Panc1 (cell line): ENCODE measurements at regions not wholly inside any gene's neighbourhood (a gene's known extent, or its start where the extent isn't known, plus 50 kb on each side); places are given as distances from the start of the nearest gene placed in this dataset.

Experiments used
- ATAC-seq: fragments of 200-7000 bp; cut with Tn5 transposase; 2 replicates; pipeline ENCODE4 v1.9.1; 2020; ENCODE audit warnings: mild to moderate bottlenecking, moderate library complexity
- BruUV-seq: library from RNA; stranded (reverse); fragments of 400-500 nt; replicated peaks from 2 replicates; lab custom pipeline; 2021; lab: Mats Ljungman, UMichigan
- CTCF ChIA-PET: fragments of 300-600 bp; sonication (Branson Sonifier 250); formaldehyde crosslinking; loops from one replicate; lab custom pipeline; 2022; ENCODE audit warnings: antibody characterized with exemption; lab: Charles Lee
- POLR2A ChIA-PET: fragments of 300-600 bp; sonication (Branson Sonifier 250); formaldehyde crosslinking; loops from one replicate; lab custom pipeline; 2022; ENCODE audit warnings: antibody characterized with exemption; lab: Charles Lee
- DNase-seq: peaks from one replicate; pipeline ENCODE4 v3.0.0-alpha.2; 2010; ENCODE audit warnings: low read depth, low spot score
- H3K27ac ChIP-seq: 2 replicates; pipeline ENCODE4 v1.5.1; 2011; ENCODE audit warnings: mild to moderate bottlenecking, low read length, inconsistent platforms
- H3K27me3 ChIP-seq: fragments of 200-500 bp; sonication (Bioruptor generic); 2 replicates; pipeline ENCODE4 v1.6.0; 2014; ENCODE audit warnings: low read length, inconsistent platforms; ENCODE audit not compliant: control insufficient read depth, insufficient read depth
- H3K36me3 ChIP-seq: fragments of 200-500 bp; sonication (Bioruptor generic); 2 replicates; pipeline ENCODE4 v1.5.1; 2014; ENCODE audit warnings: inconsistent platforms, mild to moderate bottlenecking, low read length, moderate library complexity; ENCODE audit not compliant: control insufficient read depth, insufficient read depth
- H3K4me1 ChIP-seq: 2 replicates; pipeline ENCODE4 v1.5.1; 2011; ENCODE audit warnings: inconsistent platforms, mild to moderate bottlenecking, low read length, moderate library complexity; ENCODE audit not compliant: control insufficient read depth, insufficient read depth
- H3K4me3 ChIP-seq, 2 experiments: 2 replicates each; pipeline ENCODE4 v1.5.1; 2011 to 2012; ENCODE audit warnings: low read depth in 2 of 2, low read length in 2 of 2, mild to moderate bottlenecking in 2 of 2, inconsistent platforms in 1 of 2, moderate library complexity in 1 of 2
- H3K9me3 ChIP-seq: fragments of 200-500 bp; sonication (Bioruptor generic); 2 replicates; pipeline ENCODE4 v1.5.1; 2014; ENCODE audit warnings: low read depth, mild to moderate bottlenecking, inconsistent platforms, low read length, moderate library complexity; ENCODE audit not compliant: control insufficient read depth, insufficient read depth
- POLR2AphosphoS5 ChIP-seq: IDR thresholded peaks from 2 replicates; pipeline ENCODE4 v1.6.1; 2012; ENCODE audit warnings: mild to moderate bottlenecking, low read depth, low read length, moderate library complexity
- SIN3A ChIP-seq: IDR thresholded peaks from 2 replicates; pipeline ENCODE4 v1.6.1; 2012; ENCODE audit warnings: low read depth, mild to moderate bottlenecking, low read length, moderate library complexity, borderline replicate concordance; ENCODE audit not compliant: insufficient read depth
- TCF7L2 ChIP-seq: IDR thresholded peaks from 2 replicates; pipeline ENCODE4 v1.6.1; 2011; ENCODE audit warnings: mild to moderate bottlenecking, low read depth, low read length, inconsistent platforms
- in situ Hi-C: cut with HindIII; loops from 2 replicates; pipeline ENCODE4 v1.10.0; 2016; ENCODE audit warnings: low sequenced_read_pairs, low pct_unique_long_range_greater_than_20kb
- intact Hi-C: fragments of 100-400 bp; cut with micrococcal nuclease; formaldehyde crosslinking; loops from one replicate; pipeline ENCODE4 v1.10.0; 2022; ENCODE audit not compliant: unreplicated experiment
- TF ChIP-seq, protein P1 (sequence below), 2 experiments: IDR thresholded peaks; 2 replicates each; pipeline ENCODE4 v1.6.1; 2011 to 2012; ENCODE audit warnings: low read depth in 2 of 2, control low read depth in 1 of 2, low read length in 1 of 2, mild to moderate bottlenecking in 1 of 2, moderate library complexity in 1 of 2; ENCODE audit not compliant: insufficient read depth in 1 of 2
- TF ChIP-seq, protein P2 (sequence below): fragments of 450-650 bp; IDR thresholded peaks from 2 replicates; pipeline ENCODE4 v1.5.1; 2017; ENCODE audit warnings: mild to moderate bottlenecking

DNA sequence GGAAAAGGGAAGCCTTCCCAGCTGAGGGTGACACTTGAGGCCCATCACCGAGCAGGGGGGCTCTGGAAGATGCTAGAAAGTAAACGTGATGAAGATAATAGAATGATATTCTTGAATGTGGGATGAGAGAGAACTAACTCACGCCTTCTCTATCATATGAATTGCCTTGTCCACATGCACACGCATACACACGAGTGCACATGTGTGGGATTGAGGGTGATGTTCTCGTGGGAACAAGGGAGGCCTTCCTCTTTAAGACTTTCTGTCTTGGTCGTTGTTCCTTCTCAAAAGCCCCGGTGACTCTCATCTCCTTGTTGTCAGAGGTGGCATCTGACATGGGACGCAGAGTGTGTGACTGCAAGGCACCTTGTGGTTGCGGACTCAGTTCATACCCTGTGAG lies 436.9 kb downstream of the ZNF516 start:
- Histone ChIP-seq H3K27ac (no peak overlapping the region), H3K4me3 (no peak overlapping the region), H3K27me3 (no peaks in the 10 kb centered on the region; the same call in 1 of the 2 replicates), H3K4me1 (no peaks in the 10 kb centered on the region), H3K9me3 (no peaks in the 10 kb centered on the region), H3K36me3 (no peaks in the 10 kb centered on the region)
- ChIA-PET CTCF (no interaction called here), POLR2A (no interaction called here)
- in situ Hi-C loops, result no loop called here
- TF ChIP-seq TCF7L2, result no peak
- TF ChIP-seq POLR2AphosphoS5, result no peak
- TF ChIP-seq, protein P1, sequence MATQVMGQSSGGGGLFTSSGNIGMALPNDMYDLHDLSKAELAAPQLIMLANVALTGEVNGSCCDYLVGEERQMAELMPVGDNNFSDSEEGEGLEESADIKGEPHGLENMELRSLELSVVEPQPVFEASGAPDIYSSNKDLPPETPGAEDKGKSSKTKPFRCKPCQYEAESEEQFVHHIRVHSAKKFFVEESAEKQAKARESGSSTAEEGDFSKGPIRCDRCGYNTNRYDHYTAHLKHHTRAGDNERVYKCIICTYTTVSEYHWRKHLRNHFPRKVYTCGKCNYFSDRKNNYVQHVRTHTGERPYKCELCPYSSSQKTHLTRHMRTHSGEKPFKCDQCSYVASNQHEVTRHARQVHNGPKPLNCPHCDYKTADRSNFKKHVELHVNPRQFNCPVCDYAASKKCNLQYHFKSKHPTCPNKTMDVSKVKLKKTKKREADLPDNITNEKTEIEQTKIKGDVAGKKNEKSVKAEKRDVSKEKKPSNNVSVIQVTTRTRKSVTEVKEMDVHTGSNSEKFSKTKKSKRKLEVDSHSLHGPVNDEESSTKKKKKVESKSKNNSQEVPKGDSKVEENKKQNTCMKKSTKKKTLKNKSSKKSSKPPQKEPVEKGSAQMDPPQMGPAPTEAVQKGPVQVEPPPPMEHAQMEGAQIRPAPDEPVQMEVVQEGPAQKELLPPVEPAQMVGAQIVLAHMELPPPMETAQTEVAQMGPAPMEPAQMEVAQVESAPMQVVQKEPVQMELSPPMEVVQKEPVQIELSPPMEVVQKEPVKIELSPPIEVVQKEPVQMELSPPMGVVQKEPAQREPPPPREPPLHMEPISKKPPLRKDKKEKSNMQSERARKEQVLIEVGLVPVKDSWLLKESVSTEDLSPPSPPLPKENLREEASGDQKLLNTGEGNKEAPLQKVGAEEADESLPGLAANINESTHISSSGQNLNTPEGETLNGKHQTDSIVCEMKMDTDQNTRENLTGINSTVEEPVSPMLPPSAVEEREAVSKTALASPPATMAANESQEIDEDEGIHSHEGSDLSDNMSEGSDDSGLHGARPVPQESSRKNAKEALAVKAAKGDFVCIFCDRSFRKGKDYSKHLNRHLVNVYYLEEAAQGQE (IDR thresholded peaks at IDR 0.05; ENCODE audit: insufficient read depth in 1 of 2, low read depth in 2 of 2, low read length in 1 of 2), result no peak
- no peak for TF ChIP-seq SIN3A
- no peak for DNase-seq
- BruUV-seq, result no TSS peak
- no peak for ATAC-seq
- intact Hi-C loops, result no loop called here

DNA sequence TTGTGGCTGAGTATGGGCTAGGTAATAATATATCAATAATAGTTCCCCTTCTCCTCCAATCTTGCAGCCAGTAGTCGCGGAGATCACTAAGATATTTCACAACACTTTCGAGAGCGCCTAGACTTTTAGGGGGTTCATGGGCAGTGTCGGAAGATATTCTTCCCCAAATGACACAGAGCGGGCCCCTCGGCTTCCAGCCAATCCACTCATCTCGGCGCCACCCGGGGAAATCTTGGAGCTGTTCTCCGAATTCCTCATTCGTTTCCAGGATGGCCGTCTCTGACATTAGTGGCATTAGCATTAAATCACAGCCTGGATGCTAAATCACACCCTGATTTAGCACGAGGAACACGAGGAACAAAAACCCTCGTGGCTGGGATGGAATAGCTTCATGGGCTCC lies 437.7 kb downstream of the ZNF516 start:
- ChIA-PET CTCF (no interaction called here), POLR2A (no interaction called here)
- Histone ChIP-seq H3K36me3 (no peaks in the 10 kb centered on the region), H3K4me1 (no peaks in the 10 kb centered on the region), H3K27me3 (no peaks in the 10 kb centered on the region; the same call in 1 of the 2 replicates), H3K4me3 (no peak overlapping the region), H3K27ac (no peak overlapping the region), H3K9me3 (no peaks in the 10 kb centered on the region)
- intact Hi-C loops (no loop called here), in situ Hi-C loops (no loop called here)
- no peak for TF ChIP-seq POLR2AphosphoS5
- TF ChIP-seq, protein P2, sequence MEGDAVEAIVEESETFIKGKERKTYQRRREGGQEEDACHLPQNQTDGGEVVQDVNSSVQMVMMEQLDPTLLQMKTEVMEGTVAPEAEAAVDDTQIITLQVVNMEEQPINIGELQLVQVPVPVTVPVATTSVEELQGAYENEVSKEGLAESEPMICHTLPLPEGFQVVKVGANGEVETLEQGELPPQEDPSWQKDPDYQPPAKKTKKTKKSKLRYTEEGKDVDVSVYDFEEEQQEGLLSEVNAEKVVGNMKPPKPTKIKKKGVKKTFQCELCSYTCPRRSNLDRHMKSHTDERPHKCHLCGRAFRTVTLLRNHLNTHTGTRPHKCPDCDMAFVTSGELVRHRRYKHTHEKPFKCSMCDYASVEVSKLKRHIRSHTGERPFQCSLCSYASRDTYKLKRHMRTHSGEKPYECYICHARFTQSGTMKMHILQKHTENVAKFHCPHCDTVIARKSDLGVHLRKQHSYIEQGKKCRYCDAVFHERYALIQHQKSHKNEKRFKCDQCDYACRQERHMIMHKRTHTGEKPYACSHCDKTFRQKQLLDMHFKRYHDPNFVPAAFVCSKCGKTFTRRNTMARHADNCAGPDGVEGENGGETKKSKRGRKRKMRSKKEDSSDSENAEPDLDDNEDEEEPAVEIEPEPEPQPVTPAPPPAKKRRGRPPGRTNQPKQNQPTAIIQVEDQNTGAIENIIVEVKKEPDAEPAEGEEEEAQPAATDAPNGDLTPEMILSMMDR, result no peak
- TF ChIP-seq, protein P1 (IDR thresholded peaks at IDR 0.05; ENCODE audit: insufficient read depth in 1 of 2, low read depth in 2 of 2, low read length in 1 of 2), result no peak
- no peak for TF ChIP-seq TCF7L2
- TF ChIP-seq SIN3A, result no peak
- ATAC-seq (no peak), DNase-seq (no peak)
- BruUV-seq, result no TSS peak
